Activated naive CD4-positive, alpha-beta T cell treated with anti-CD3 and anti-CD28 coated beads, Interleukin-2, amount 10 ng/mL, durations not matched to agents 7 days and 5 days (primary cell): ENCODE measurements at regions not wholly inside any gene's neighbourhood (a gene's known extent, or its start where the extent isn't known, plus 50 kb on each side); places are given as distances from the start of the nearest gene placed in this dataset.
"Not testable (repeated sequence)": the region's sequence is repeated elsewhere in the genome, so short reads cannot be mapped to it uniquely, and the experiment has no call there.

Source experiments
- CTCF ChIA-PET: fragments of 350-600 bp; sonication (Branson Sonifier 250); formaldehyde crosslinking; loops from one replicate; lab custom pipeline; 2021; ENCODE audit warnings: antibody characterized with exemption; lab: Charles Lee
- DNase-seq: peaks from one replicate; pipeline ENCODE4 v3.0.0-alpha.2; 2020
- H3K27ac Mint-ChIP-seq: one replicate; pipeline ENCODE4 v1.8.0; 2021; ENCODE audit warnings: mild to moderate bottlenecking, moderate library complexity, mixed read lengths
- H3K27me3 Mint-ChIP-seq: one replicate; pipeline ENCODE4 v1.8.0; 2021; ENCODE audit warnings: mild to moderate bottlenecking, mixed read lengths
- H3K36me3 Mint-ChIP-seq: one replicate; pipeline ENCODE4 v1.8.0; 2021; ENCODE audit warnings: mixed read lengths
- H3K4me1 Mint-ChIP-seq: one replicate; pipeline ENCODE4 v1.8.0; 2021; ENCODE audit warnings: mixed read lengths
- H3K4me3 Mint-ChIP-seq: one replicate; pipeline ENCODE4 v1.8.0; 2021; ENCODE audit warnings: mild to moderate bottlenecking, moderate library complexity, mixed read lengths
- H3K9me3 Mint-ChIP-seq: one replicate; pipeline ENCODE4 v1.8.0; 2021; ENCODE audit warnings: mixed read lengths

GRCh38 chr11:87589082-87589481, 551.3 kb downstream of the TMEM135 start:
- CTCF ChIA-PET: no interaction called here
- Mint-ChIP-seq H3K27me3 (no peaks in the 10 kb centered on the region), H3K4me1 (no peaks in the 10 kb centered on the region), H3K27ac (no peak overlapping the region), H3K36me3 (no peaks in the 10 kb centered on the region), H3K9me3 (peaks cover 20% of the 10 kb centered on the region), H3K4me3 (no peak overlapping the region)
- DNase-seq: no peak

- peaks cover 15% of the 10 kb centered on the region for H3K9me3 Mint-ChIP-seq
- H3K36me3 Mint-ChIP-seq, H3K27ac Mint-ChIP-seq, CTCF ChIA-PET, H3K4me3 Mint-ChIP-seq, H3K27me3 Mint-ChIP-seq, H3K4me1 Mint-ChIP-seq, DNase-seq: not testable (repeated sequence)
Measured at GRCh38 chr11:87585613-87586012, 547.9 kb downstream of the TMEM135 start.

DNA sequence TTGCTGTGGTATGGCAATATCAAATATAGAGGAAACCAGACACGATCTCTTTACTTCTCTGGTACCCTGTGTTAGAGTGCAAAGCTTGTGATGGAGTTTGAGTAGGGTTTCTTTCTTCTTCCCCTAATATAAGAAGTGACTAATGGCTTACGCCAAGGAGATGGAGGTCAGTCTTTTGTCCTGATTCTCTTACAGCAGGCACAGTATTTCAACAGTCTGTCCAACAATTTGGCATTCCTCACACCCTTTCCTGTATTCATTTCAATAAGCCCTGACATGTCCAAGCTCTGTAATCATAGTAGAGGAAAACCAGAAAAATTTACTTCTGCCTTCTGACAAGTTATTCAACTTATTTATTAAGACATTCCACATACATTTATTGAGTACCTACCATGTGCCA, 546.2 kb downstream of the TMEM135 start:
- H3K4me3 Mint-ChIP-seq: no peak overlapping the region
- CTCF ChIA-PET: no interaction called here
- peaks cover 11% of the 10 kb centered on the region for H3K9me3 Mint-ChIP-seq
- no peak overlapping the region for H3K27ac Mint-ChIP-seq
- no peaks in the 10 kb centered on the region for H3K4me1 Mint-ChIP-seq
- H3K27me3 Mint-ChIP-seq: no peaks in the 10 kb centered on the region
- DNase-seq: no peak
- no peaks in the 10 kb centered on the region for H3K36me3 Mint-ChIP-seq

GRCh38 chr11:87575088-87575487, 537.4 kb downstream of the TMEM135 start:
- no peaks in the 10 kb centered on the region for H3K36me3 Mint-ChIP-seq
- no peaks in the 10 kb centered on the region for H3K4me1 Mint-ChIP-seq
- no peak for DNase-seq
- no peaks in the 10 kb centered on the region for H3K27me3 Mint-ChIP-seq
- no peak overlapping the region for H3K4me3 Mint-ChIP-seq
- CTCF ChIA-PET: no interaction called here
- no peaks in the 10 kb centered on the region for H3K9me3 Mint-ChIP-seq
- H3K27ac Mint-ChIP-seq: no peak overlapping the region

GRCh38 chr11:87574193-87574592, 536.5 kb downstream of the TMEM135 start:
- no peak for DNase-seq
- Mint-ChIP-seq H3K9me3 (no peaks in the 10 kb centered on the region), H3K4me3 (no peak overlapping the region), H3K4me1 (no peaks in the 10 kb centered on the region), H3K27me3 (no peaks in the 10 kb centered on the region), H3K36me3 (no peaks in the 10 kb centered on the region), H3K27ac (no peak overlapping the region)
- CTCF ChIA-PET: no interaction called here

- Mint-ChIP-seq H3K36me3 (no peaks in the 10 kb centered on the region), H3K4me3 (no peak overlapping the region), H3K4me1 (no peaks in the 10 kb centered on the region), H3K27me3 (no peaks in the 10 kb centered on the region), H3K27ac (no peak overlapping the region), H3K9me3 (no peaks in the 10 kb centered on the region)
- DNase-seq: no peak
- CTCF ChIA-PET: no interaction called here
Measured at GRCh38 chr11:87573708-87574107, 536.0 kb downstream of the TMEM135 start.

GRCh38 chr11:87572881-87573280, 535.1 kb downstream of the TMEM135 start:
- Mint-ChIP-seq H3K9me3 (peaks cover 3% of the 10 kb centered on the region), H3K27me3 (no peaks in the 10 kb centered on the region), H3K4me3 (no peak overlapping the region), H3K36me3 (no peaks in the 10 kb centered on the region), H3K4me1 (no peaks in the 10 kb centered on the region), H3K27ac (no peak overlapping the region)
- DNase-seq: no peak
- CTCF ChIA-PET: no interaction called here

GRCh38 chr11:87560352-87560751, 522.6 kb downstream of the TMEM135 start:
- Mint-ChIP-seq H3K4me1 (no peaks in the 10 kb centered on the region), H3K9me3 (no peaks in the 10 kb centered on the region), H3K4me3 (no peak overlapping the region), H3K27ac (no peak overlapping the region), H3K27me3 (no peaks in the 10 kb centered on the region), H3K36me3 (no peaks in the 10 kb centered on the region)
- no peak for DNase-seq
- CTCF ChIA-PET: no interaction called here

GRCh38 chr11:87559852-87560251, 522.1 kb downstream of the TMEM135 start:
- H3K27me3 Mint-ChIP-seq, H3K4me1 Mint-ChIP-seq, H3K27ac Mint-ChIP-seq, CTCF ChIA-PET, H3K9me3 Mint-ChIP-seq, H3K4me3 Mint-ChIP-seq, H3K36me3 Mint-ChIP-seq, DNase-seq: not testable (repeated sequence)

DNA sequence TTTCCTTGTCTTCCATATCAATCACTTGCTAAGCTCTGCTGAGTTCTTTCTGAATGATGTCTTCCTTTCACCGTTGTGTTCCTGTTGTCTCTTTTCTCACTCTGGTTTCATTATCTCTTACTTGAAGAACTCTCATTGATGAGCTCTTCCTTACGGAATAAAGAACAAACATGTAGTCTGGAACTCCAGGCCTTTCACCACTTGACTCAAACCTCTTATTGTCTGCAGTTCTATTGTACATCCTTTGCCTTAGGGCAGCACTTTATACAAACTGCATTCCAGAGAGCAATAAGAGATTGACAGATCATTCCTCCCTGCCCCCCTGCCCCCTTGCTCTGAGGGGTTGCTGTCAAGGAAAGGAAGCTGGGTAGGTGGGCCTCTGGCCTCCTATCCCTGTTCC, 517.4 kb downstream of the TMEM135 start:
- H3K36me3 Mint-ChIP-seq: no peaks in the 10 kb centered on the region
- no peak for DNase-seq
- no peak overlapping the region for H3K4me3 Mint-ChIP-seq
- no peaks in the 10 kb centered on the region for H3K27me3 Mint-ChIP-seq
- H3K9me3 Mint-ChIP-seq: peaks cover 8% of the 10 kb centered on the region
- no peak overlapping the region for H3K27ac Mint-ChIP-seq
- CTCF ChIA-PET: no interaction called here
- H3K4me1 Mint-ChIP-seq: no peaks in the 10 kb centered on the region

DNA sequence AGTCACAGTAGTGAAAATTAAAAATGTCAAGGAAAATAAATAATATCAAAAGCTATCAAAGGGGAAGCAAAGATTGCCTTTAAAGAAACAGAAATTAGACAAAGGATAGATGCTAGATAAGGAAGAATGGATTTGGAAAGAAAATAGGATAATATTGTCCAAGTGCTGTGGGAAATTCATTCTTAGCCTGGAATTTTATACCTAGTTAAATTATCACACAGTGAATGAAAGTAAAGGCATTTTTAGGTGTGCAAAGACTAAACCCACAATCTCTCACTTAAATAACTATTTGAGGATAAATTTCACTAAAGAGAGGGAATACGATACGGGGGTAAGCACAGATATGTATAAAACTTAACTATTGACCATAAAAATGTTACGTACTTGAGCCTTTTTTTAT, 511.1 kb downstream of the TMEM135 start:
- no peak overlapping the region for H3K4me3 Mint-ChIP-seq
- H3K27me3 Mint-ChIP-seq: no peaks in the 10 kb centered on the region
- no peaks in the 10 kb centered on the region for H3K36me3 Mint-ChIP-seq
- H3K9me3 Mint-ChIP-seq: peaks cover 30% of the 10 kb centered on the region
- H3K27ac Mint-ChIP-seq: no peak overlapping the region
- DNase-seq: no peak
- H3K4me1 Mint-ChIP-seq: no peaks in the 10 kb centered on the region
- CTCF ChIA-PET: no interaction called here

DNA sequence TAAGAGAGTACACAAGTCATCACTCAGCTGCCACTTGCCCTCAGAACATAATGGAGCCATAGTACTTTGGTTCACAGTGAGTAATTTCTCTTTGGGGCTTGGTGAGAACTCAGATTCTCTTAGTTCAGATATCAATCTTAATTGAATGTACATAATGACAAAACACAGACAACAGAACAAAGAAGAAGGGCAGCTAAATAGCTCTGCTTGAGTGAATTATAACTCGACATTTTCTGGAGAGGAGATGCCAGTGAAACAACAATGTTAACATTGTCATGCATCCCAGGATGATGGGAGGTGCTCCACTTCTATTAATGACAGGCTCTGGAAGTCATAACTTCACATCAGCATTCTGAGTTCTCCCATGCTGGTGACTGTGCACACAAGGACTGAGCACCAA, 508.1 kb downstream of the TMEM135 start:
- Mint-ChIP-seq H3K27ac (no peak overlapping the region), H3K4me3 (no peak overlapping the region), H3K36me3 (no peaks in the 10 kb centered on the region), H3K27me3 (no peaks in the 10 kb centered on the region), H3K9me3 (peaks cover 40% of the 10 kb centered on the region), H3K4me1 (no peaks in the 10 kb centered on the region)
- CTCF ChIA-PET: interaction anchor here (0.6 kb wide), 1 partner anchor 26 kb away, joined by 3 read pairs; no protein-coding TSS in a partner anchor
- no peak for DNase-seq

GRCh38 chr11:87539596-87539995, 501.9 kb downstream of the TMEM135 start:
- DNase-seq: no peak
- Mint-ChIP-seq H3K36me3 (no peaks in the 10 kb centered on the region), H3K27me3 (no peaks in the 10 kb centered on the region), H3K9me3 (peaks cover 16% of the 10 kb centered on the region), H3K4me3 (no peak overlapping the region), H3K27ac (no peak overlapping the region), H3K4me1 (no peaks in the 10 kb centered on the region)
- CTCF ChIA-PET: no interaction called here

DNA sequence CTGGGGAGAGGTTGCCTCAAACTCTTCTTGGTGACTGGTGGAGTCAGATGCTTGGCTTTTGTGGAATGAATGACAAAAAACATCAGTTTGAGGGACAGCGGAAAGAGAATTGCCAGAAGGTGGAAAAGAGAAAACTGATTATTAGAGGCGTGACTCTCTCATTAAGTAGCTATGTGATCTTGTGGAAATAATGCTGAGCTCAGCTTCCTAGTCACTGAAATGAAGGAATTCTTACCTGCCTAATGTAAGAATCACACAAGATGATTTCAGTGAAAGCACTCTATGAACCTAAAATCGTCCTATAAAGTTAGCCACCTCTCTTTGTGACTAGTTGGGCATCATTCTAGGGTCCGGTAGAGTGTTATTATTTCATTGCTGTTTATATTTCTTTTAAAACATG, 498.8 kb downstream of the TMEM135 start:
- CTCF ChIA-PET: no interaction called here
- no peaks in the 10 kb centered on the region for H3K27me3 Mint-ChIP-seq

GRCh38 chr11:87536016-87536415, 498.3 kb downstream of the TMEM135 start:
- CTCF ChIA-PET: no interaction called here
- Mint-ChIP-seq H3K27me3 (no peaks in the 10 kb centered on the region), H3K4me3 (no peak overlapping the region), H3K36me3 (no peaks in the 10 kb centered on the region), H3K27ac (no peak overlapping the region), H3K9me3 (no peaks in the 10 kb centered on the region), H3K4me1 (no peaks in the 10 kb centered on the region)
- DNase-seq: no peak

More for the DNA sequence above, 498.8 kb downstream of the TMEM135 start:
- H3K36me3 Mint-ChIP-seq: no peaks in the 10 kb centered on the region
- H3K4me1 Mint-ChIP-seq: no peaks in the 10 kb centered on the region
- DNase-seq: no peak
- no peak overlapping the region for H3K4me3 Mint-ChIP-seq
- no peak overlapping the region for H3K27ac Mint-ChIP-seq
- no peaks in the 10 kb centered on the region for H3K9me3 Mint-ChIP-seq

DNA sequence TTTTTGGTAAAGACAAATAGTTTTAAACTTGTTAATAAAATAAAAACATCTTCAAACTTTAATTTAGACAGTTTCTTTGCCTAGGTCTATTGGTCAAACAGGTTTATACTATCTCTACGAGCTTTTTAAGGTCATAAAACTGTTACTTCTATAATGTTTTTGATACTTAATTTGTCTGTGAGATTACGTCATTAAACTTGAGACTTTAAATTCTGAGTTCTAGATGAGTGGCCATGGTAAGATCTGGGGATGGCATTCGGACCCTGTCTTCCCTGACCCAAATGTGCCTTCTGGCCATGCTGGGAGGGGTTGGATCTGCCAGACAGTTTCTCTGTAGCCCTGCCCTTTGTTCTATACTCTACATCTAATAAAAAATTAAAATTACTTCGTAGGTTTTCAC, 497.8 kb downstream of the TMEM135 start:
- H3K36me3 Mint-ChIP-seq: no peaks in the 10 kb centered on the region
- no peak overlapping the region for H3K27ac Mint-ChIP-seq
- CTCF ChIA-PET: no interaction called here
- H3K4me3 Mint-ChIP-seq: no peak overlapping the region
- H3K4me1 Mint-ChIP-seq: no peaks in the 10 kb centered on the region
- no peaks in the 10 kb centered on the region for H3K27me3 Mint-ChIP-seq
- DNase-seq: no peak
- no peaks in the 10 kb centered on the region for H3K9me3 Mint-ChIP-seq
